WTC11 (cell line): ENCODE measurements at regions not wholly inside any gene's neighbourhood (a gene's known extent, or its start where the extent isn't known, plus 50 kb on each side); places are given as distances from the start of the nearest gene placed in this dataset.

Experiments
- ATAC-seq: fragments of 200-7000 bp; cut with Tn5 transposase; 2 replicates; pipeline ENCODE4 v1.10.0; 2021; ENCODE audit warnings: mild to moderate bottlenecking, moderate library complexity
- CTCF ChIA-PET: fragments of 300-600 bp; sonication (Branson Sonifier 250); formaldehyde crosslinking; loops from one replicate; lab custom pipeline; 2021; ENCODE audit warnings: antibody characterized with exemption; lab: Charles Lee
- POLR2A ChIA-PET: fragments of 350-600 bp; sonication (Branson Sonifier 250); formaldehyde crosslinking; loops from one replicate; lab custom pipeline; 2021; ENCODE audit warnings: antibody characterized with exemption; lab: Charles Lee
- DNase-seq: peaks from one replicate; pipeline ENCODE4 v3.0.0; 2021; ENCODE audit warnings: low spot score
- H3K27ac Mint-ChIP-seq: 2 replicates; pipeline ENCODE4 v1.8.0; 2021; ENCODE audit warnings: mixed read lengths
- H3K27me3 Mint-ChIP-seq: 2 replicates; pipeline ENCODE4 v1.8.0; 2021; ENCODE audit warnings: low read depth, mild to moderate bottlenecking, moderate library complexity, mixed read lengths
- H3K36me3 Mint-ChIP-seq: 2 replicates; pipeline ENCODE4 v1.8.0; 2021; ENCODE audit warnings: mixed read lengths
- H3K4me1 Mint-ChIP-seq: 2 replicates; pipeline ENCODE4 v1.8.0; 2022; ENCODE audit warnings: mixed read lengths
- H3K4me3 Mint-ChIP-seq: 2 replicates; pipeline ENCODE4 v1.8.0; 2021; ENCODE audit warnings: mild to moderate bottlenecking, moderate library complexity, mixed read lengths
- H3K9me3 Mint-ChIP-seq: 2 replicates; pipeline ENCODE4 v1.8.0; 2021; ENCODE audit warnings: mixed read lengths
- AFF4 ChIP-seq: sonication (generic); formaldehyde crosslinking; IDR thresholded peaks from 2 replicates; pipeline ENCODE4 v1.8.1; 2023; ENCODE audit warnings: mild to moderate bottlenecking, missing genetic modification reagents, borderline replicate concordance
- AR ChIP-seq: fragments of 250-450 bp; sonication (Bioruptor Pico); IDR thresholded peaks from 2 replicates; pipeline ENCODE4 v1.9.0; 2021; ENCODE audit warnings: mild to moderate bottlenecking
- ATF6 ChIP-seq: sonication (generic); formaldehyde crosslinking; IDR thresholded peaks from 2 replicates; pipeline ENCODE4 v1.8.1; 2023; ENCODE audit warnings: mild to moderate bottlenecking, missing genetic modification reagents
- CREB1 ChIP-seq: sonication (generic); formaldehyde crosslinking; IDR thresholded peaks from 2 replicates; pipeline ENCODE4 v1.8.0; 2023; ENCODE audit warnings: mild to moderate bottlenecking, missing genetic modification reagents
- CTCF ChIP-seq: fragments of 200-600 bp; IDR thresholded peaks from 2 replicates; pipeline ENCODE4 v1.8.0; 2022; ENCODE audit warnings: antibody characterized with exemption
- ELF4 ChIP-seq: sonication (generic); formaldehyde crosslinking; IDR thresholded peaks from 2 replicates; pipeline ENCODE4 v1.8.1; 2022; ENCODE audit warnings: low read depth, mild to moderate bottlenecking, moderate library complexity, missing genetic modification reagents
- FOXK1 ChIP-seq: sonication (generic); formaldehyde crosslinking; IDR thresholded peaks from 2 replicates; pipeline ENCODE4 v1.8.0; 2022; ENCODE audit warnings: mild to moderate bottlenecking, moderate library complexity, missing genetic modification reagents
- GTF2I ChIP-seq: fragments of 250-450 bp; sonication (Bioruptor Pico); conservative IDR thresholded peaks from 2 replicates; pipeline ENCODE4 v1.4.0; 2021; ENCODE audit warnings: mild to moderate bottlenecking
- JUN ChIP-seq: sonication (generic); formaldehyde crosslinking; IDR thresholded peaks from 2 replicates; pipeline ENCODE4 v1.8.0; 2023; ENCODE audit warnings: mild to moderate bottlenecking, missing genetic modification reagents
- MYBL2 ChIP-seq: sonication (generic); formaldehyde crosslinking; IDR thresholded peaks from 2 replicates; pipeline ENCODE4 v1.8.1; 2023; ENCODE audit warnings: mild to moderate bottlenecking, moderate library complexity, missing genetic modification reagents
- NFE2L1 ChIP-seq: sonication (generic); formaldehyde crosslinking; IDR thresholded peaks from 2 replicates; pipeline ENCODE4 v1.8.1; 2023; ENCODE audit warnings: missing genetic modification reagents
- NFYB ChIP-seq: sonication (generic); formaldehyde crosslinking; conservative IDR thresholded peaks from 2 replicates; pipeline ENCODE4 v1.8.0; 2022; ENCODE audit warnings: low read depth, missing genetic modification reagents
- PREB ChIP-seq: sonication (generic); formaldehyde crosslinking; IDR thresholded peaks from 2 replicates; pipeline ENCODE4 v1.8.1; 2022; ENCODE audit warnings: mild to moderate bottlenecking, missing genetic modification reagents, moderate library complexity, borderline replicate concordance
- TEAD1 ChIP-seq: sonication (generic); formaldehyde crosslinking; IDR thresholded peaks from 2 replicates; pipeline ENCODE4 v1.8.0; 2022; ENCODE audit warnings: mild to moderate bottlenecking, missing genetic modification reagents
- USF1 ChIP-seq: sonication (generic); formaldehyde crosslinking; IDR thresholded peaks from 2 replicates; pipeline ENCODE4 v1.8.0; 2022; ENCODE audit warnings: mild to moderate bottlenecking, missing genetic modification reagents
- ZBTB43 ChIP-seq: sonication (generic); formaldehyde crosslinking; IDR thresholded peaks from 2 replicates; pipeline ENCODE4 v1.8.1; 2023; ENCODE audit warnings: mild to moderate bottlenecking, missing genetic modification reagents
- ZNF232 ChIP-seq: sonication (generic); formaldehyde crosslinking; IDR thresholded peaks from 2 replicates; pipeline ENCODE4 v1.8.0; 2022; ENCODE audit warnings: mild to moderate bottlenecking, missing genetic modification reagents
- ZSCAN18 ChIP-seq: fragments of 250-450 bp; sonication (Bioruptor Pico); IDR thresholded peaks from 2 replicates; pipeline ENCODE4 v2.1.2; 2022; ENCODE audit warnings: mild to moderate bottlenecking, moderate library complexity

GRCh38 chrX:66920296-66920695 is 281.4 kb upstream of the EDA2R start:
- CTCF ChIA-PET = no interaction called here
- H3K4me3 Mint-ChIP-seq = no peak overlapping the region
- no peaks in the 10 kb centered on the region for H3K36me3 Mint-ChIP-seq
- ATAC-seq = no peak
- no peak for DNase-seq
- H3K9me3 Mint-ChIP-seq = peaks cover 7% of the 10 kb centered on the region; the same call in 1 of the 2 replicates
- POLR2A ChIA-PET = no interaction called here
- no peak for TF ChIP-seq TEAD1
- no peak for TF ChIP-seq CTCF
- TF ChIP-seq JUN = no peak
- TF ChIP-seq AFF4 (CRISPR knock-in tag) = no peak
- no peak for TF ChIP-seq PREB (CRISPR knock-in tag)
- TF ChIP-seq FOXK1 = no peak
- no peak for TF ChIP-seq NFYB
- no peak for TF ChIP-seq ZBTB43
- TF ChIP-seq ZNF232 (CRISPR knock-in tag) = no peak
- TF ChIP-seq ELF4 (CRISPR knock-in tag) = no peak
- TF ChIP-seq, all 79 proteins: peak for 0
- H3K27me3 Mint-ChIP-seq = no peaks in the 10 kb centered on the region
- no peak overlapping the region for H3K27ac Mint-ChIP-seq
- H3K4me1 Mint-ChIP-seq = no peaks in the 10 kb centered on the region

- no peaks in the 10 kb centered on the region for H3K27me3 Mint-ChIP-seq
- no peak for DNase-seq
- no peak for ATAC-seq
- POLR2A ChIA-PET = no interaction called here
- CTCF ChIA-PET = no interaction called here
- H3K4me1 Mint-ChIP-seq = no peaks in the 10 kb centered on the region
- no peaks in the 10 kb centered on the region for H3K36me3 Mint-ChIP-seq
- H3K27ac Mint-ChIP-seq = no peak overlapping the region
- no peak for TF ChIP-seq AR (CRISPR knock-in tag)
- no peak for TF ChIP-seq PREB (CRISPR knock-in tag)
- TF ChIP-seq NFE2L1 (CRISPR knock-in tag) = no peak
- TF ChIP-seq MYBL2 = no peak
- TF ChIP-seq CREB1 (CRISPR knock-in tag) = no peak
- no peak for TF ChIP-seq GTF2I (CRISPR knock-in tag)
- no peak for TF ChIP-seq ATF6 (CRISPR knock-in tag)
- no peak for TF ChIP-seq ZSCAN18 (CRISPR knock-in tag)
- TF ChIP-seq USF1 (CRISPR knock-in tag) = no peak
- TF ChIP-seq, all 79 proteins: peak for 0
- Mint-ChIP-seq H3K4me3 (no peak overlapping the region), H3K9me3 (peaks cover 7% of the 10 kb centered on the region; the same call in 1 of the 2 replicates)
Observed at GRCh38 chrX:66919280-66919832, 280.5 kb upstream of the EDA2R start.
